Endometrium (tissue), 2 donors: ENCODE measurements at regions not wholly inside any gene's neighbourhood (a gene's known extent, or its start where the extent isn't known, plus 50 kb on each side); places are given as distances from the start of the nearest gene placed in this dataset.
"Not testable (repeated sequence)": the region's sequence is repeated elsewhere in the genome, so short reads cannot be mapped to it uniquely, and the experiment has no call there.

Experiments used
- FAIRE-seq: peaks from 2 replicates; lab custom pipeline; 2012; peaks lifted over from hg19 to GRCh38; lab: Jason Lieb, UNC
- donor health status: control.
- donor health status: control.

DNA sequence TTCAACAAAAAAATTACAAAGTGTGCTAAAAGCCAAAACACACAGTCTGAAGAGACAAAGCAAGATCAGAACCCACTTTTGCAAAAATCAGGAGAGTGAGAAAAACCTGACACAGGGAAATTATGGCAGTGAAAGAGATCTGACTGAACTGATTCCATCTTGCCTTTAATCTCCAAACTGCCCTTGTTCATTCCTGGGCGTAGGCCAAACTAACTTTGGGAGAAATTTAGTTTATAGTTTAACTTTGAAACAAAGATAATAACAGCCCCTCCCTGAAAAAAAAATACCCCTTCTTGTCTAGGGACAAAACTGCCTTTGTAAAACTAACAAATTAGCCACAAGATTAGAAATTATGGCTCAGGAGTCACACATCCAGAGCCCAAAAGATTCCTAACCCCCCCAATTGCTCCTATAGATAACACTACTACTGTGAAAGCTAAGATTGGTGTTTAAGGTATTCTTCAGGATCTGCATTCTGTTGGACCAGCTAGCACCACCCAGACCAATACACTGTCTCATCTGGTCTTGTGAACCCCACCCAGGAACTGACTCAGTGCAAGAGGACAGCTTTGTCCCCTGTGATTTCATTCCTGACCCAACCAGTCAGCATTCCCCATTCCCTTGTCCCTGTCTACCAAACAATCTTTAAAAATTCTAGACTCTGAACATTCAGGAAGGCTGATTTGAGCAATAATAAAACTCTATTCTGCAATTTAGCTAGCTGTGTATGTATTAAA, 226.1 kb upstream of the SH3BP4 start:
- FAIRE-seq: no peak

DNA sequence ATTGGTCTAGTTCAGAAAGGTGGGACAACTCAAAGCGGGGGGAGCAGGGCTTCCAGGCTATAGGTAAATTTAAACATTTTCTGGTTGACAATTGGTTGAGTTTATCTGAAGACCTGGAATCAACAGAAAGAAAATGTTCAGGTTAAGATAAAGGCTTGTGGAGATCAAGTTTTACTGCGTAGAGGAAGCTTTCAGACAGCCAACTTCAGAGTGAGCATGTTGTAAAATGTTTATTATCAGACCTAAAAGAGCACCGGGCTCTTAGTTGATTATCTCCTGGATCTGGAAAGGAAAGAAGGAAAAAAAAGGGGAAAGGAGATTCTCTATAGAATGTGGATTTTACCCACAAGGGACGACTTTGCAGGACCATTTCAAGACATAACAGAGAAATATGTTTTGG, 227.0 kb upstream of the SH3BP4 start:
- FAIRE-seq: no peak

DNA sequence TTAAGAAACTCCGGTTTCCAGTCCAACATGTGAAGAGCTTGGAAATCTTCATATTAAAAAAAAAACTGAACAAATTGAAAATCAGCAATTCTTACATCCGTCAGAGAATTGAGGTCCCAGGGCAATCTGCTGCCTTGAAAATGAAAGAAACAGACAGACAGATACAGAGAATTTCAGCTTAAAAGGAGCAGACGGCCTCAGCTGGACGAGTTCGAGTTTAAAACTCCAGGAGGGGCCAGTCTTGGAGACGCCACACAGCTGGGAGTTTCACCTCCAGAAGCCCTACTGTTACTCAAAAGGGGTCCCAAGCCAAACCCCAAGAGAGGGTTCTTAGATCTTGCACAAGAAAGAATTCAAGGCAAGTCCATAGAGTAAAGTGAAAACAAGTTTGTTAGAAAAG, 226.5 kb upstream of the ARL4C start:
- FAIRE-seq: no peak

DNA sequence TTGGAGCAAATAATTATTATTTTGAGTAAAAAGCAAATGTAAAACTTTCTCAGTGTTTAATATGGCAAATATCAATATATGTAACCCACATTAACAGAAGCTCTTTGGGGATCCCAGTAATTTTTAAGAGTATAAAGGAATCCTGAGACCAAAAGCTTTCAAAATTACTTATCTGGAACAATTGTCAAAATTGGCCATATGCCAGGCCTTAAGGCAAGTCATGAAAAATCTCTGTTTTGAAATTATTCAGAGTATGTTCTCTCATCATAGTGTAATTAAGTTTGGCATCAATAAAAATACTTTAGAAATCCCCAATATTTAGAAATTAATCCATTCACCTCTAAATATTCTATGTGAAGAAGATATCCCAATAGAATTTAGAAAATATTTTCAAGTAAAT, 225.3 kb upstream of the ARL4C start:
- FAIRE-seq: peak; percentile 12

DNA sequence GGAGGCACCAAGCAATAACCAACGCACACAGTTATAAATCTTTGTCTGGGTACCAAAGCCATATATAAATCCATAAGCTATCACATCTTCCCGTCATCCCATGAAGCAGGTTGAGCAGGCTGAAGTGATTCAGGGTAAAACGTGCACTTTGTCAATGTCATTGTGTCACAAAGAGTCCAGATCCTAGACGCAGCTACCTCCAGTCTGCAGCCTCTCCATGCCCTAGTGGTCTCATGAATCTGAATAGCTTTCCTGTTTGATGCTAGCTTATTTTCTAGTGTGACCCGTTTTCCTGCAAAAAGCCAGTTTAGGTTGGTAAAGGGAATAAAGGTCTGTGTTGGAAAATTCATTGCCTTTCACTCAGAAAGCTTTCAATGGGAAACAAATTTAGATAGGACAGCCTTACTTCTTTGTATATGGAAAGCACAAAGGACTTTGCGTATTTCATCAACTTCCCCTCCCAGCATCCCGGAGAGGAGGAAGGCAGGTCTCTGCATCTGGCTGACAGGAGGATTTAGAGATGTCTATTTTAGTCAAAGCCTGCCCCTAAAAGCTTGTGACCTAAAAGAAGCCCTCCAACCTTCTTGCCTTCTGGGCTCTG, 222.3 kb upstream of the ARL4C start:
- FAIRE-seq: no peak

DNA sequence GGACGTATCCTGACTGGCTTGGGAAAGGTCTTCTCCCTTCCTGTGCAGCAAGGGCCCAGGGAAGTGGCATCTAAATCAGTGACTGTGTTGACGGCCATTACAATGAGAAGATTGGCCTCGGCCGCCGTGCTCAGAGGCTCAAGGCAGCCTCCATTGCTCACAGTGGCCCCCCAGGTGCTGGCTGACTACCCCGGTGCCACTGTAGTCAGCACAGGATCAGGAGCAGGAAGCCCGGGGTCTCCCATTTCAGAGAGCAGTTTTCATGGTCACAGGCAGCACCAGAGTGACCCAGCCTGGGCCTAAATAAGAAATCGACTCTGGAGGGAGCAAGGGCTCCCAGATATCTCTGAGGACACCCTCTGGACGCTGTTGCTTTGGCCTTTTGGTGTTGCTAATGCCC, 219.4 kb upstream of the ARL4C start:
- no peak for FAIRE-seq

DNA sequence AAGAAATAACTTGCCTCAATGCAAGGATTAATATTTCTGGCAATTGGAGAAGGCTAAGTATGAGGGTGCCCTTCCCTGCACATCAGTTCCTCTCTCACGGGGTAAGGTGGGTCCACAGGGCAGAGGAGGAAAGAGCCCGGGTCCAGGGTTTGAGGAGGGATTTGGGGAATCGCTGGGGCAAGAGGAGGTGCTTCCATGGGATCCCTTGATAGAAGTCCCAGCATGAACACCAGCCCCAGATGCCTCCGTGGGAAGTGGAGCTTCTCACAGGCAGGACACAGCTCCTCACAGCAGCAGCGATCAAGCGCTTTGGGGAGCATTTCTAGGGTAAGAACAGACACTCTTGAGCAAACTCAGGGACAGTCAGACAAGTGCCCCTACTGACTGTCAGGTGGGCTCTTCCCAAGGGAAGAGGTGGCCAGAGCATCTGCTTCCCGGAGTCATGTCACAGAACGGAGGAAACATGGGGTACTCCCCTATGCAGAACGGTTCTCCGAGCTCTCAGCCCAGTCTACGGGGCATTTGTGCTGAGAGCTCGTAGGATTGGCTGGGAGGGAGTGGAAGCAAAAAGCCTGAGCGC, 218.9 kb upstream of the ARL4C start:
- FAIRE-seq: no peak

DNA sequence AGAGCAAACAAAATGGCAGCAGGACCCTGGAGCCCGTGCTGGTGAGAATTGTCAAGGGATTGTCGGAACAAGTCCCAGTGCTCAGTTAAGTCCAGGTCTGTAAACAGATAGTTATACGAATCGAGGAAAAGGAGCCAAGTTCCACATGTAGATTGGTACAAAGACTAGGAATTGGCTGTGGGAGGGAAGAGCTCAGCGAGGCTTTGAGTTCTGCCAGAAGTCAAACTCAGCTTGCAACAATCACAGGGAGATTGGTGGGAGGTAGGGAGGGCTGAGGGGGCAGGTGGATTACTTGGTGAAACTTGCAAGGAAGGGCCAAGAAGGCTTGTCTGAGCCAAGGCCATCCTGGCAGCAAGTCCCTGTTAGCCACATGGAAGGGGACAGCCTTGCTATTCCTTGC, 217.8 kb upstream of the ARL4C start:
- FAIRE-seq: no peak

DNA sequence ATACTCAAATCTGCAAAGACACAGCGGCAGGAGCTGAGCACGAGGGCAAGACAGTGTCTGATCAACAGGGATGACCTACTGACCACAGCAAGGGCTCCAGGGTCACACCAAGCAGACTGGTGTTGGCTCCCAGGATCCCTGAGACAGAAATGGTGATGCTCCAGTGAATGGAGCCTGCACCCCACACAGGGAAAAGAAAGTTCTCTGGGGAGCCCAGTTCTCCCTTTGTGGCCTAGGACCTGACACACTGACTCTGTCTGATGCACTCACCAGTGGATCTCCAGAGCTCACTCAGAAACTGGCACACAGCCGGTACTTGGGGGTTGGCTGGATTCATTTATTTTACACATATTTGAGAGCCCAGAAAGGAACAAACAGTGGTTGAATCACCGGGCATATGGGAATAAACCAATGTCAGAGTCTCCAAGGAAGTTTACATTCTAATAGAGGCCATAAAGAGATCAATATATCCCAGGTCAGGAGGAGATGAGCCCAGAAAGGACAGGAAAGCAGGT, 215.6 kb upstream of the ARL4C start:
- FAIRE-seq: no peak

DNA sequence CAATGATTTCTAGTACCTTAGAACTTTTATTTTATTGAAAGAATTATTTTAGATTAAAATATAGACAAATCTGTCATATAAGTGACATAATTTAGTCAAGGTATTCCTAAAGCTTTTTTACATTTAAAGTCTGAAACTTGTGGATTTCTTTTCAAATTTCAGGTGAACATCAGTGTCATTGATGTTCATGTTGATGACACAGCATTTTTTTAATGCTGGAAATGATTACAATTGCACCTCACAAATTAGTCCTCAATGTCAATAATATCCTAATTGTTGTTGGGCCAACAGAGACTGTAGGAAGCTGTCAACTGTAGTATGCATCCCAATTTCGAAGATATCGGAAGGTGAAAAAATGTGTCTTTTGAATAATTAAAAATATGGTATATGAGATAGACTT, 214.4 kb upstream of the ARL4C start:
- no peak for FAIRE-seq

DNA sequence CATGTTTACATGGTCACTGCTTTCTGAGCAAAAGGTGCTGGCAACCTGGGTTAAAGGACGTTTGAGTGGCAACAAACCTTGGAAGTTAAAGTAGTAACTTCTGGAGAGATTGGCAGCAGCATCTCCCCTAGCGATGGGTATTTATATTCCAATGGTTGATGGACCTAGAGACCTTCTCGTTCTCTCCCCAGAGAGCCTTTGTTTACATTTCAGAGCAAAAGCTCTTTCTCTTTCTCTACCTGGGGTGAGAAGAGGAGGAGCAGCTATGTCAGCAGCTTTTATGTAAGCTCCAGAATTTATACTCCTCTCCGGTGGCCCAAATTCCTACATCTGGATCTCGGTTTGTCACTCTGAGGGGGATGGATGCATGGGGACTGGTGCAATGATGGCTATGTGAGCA, 213.7 kb upstream of the ARL4C start:
- FAIRE-seq: no peak

DNA sequence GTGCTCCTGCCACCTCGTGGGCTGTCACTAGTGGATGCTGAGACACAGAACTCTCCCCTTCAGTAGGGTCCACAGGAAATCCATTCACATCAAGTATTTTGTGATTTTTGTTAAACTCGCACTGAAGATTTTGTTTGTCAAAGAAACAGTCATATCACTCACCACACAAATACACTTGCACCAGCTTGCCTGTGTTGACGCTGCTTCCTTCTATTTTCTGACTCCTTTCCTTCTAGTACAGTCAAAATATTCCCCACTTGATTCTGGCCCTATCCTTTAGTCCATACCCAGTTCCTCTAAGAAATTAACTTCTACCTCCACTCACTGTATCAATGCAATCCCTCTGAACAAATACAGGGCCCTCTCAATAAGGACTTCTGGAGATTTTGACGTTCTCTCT, 213.2 kb upstream of the ARL4C start:
- no peak for FAIRE-seq

DNA sequence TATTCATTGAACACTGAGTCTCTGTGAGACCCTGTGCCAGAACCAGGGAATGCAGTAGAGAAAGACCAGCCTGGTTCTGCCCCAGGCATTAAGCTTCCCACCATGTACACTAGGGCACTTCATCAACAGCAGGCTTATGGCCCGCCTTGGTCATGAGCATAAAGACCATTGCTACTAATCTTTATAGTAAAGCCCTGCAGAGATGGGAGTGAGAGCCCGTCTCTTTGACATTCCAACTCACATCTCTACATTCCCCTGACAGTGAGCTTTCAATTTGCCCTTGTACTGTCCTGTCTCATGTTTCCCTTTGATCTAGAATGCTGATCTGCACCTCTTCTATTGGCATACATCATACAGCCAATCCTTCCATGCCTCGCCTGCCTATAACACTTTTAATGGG, 211.8 kb upstream of the ARL4C start:
- FAIRE-seq: no peak

DNA sequence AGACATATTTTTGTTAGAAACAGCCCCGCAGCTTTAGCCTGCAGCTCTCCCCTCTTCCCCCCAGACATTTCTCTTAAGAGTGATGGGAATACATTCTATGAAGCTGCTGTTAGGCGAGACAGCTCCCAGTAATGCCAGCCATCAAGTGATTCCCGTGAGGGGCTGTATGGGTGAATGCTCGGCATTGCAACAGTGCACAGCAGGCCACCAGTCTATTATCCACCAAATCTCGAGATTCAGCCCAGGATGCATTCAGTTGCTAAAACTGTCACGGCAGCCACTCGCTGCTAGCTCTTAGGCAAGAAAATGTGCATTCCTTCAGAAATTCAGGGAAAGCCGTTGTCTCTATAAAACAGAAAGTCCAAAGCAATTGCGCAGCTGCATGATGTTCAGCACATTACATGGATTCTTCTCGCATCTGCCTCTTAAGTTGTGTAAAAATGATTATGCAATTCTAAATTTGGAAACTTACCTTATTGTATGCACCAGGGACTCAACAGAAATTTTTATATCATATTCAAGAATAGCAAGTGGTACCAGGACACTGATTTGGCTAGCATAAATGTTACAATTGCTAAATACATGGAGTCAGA, 211.3 kb upstream of the ARL4C start:
- FAIRE-seq: no peak

DNA sequence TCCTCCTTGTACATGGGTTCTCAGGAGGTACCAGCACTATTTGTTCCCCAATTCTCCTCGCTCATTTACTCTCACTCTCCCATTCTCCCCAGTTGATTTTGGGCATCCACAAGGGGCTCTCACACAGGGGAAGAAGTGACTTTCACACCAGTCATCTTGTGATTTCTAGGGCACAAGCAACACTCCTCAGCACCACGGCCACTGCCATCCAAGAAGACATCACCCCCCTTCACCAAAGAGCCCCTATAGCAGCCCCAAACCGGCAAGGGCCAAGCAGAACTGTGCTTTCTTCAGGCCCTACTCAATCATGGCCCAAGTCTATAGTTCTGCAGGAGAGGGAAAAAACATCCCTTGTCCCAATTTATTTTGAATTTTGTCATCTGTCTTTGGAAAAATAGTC, 209.2 kb upstream of the ARL4C start:
- FAIRE-seq: no peak

DNA sequence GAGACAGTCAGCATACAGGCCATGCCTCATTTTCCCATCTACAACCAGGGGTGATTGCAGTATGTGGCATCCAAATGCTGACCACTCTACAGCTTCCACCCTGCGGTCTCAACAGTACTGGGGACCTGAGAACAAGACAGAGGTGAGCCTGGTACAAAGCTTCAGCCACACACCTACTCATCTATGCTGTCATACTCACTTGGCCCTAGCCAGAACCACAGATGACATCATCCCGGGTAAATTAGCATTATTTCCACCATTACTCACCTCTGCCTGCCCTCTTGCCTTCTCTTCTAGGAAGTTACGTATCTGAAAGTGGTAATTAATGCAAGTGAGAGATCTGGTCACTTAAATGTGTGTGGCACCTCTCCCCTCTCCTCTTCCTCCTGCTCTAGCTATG, 208.2 kb upstream of the ARL4C start:
- FAIRE-seq: no peak

DNA sequence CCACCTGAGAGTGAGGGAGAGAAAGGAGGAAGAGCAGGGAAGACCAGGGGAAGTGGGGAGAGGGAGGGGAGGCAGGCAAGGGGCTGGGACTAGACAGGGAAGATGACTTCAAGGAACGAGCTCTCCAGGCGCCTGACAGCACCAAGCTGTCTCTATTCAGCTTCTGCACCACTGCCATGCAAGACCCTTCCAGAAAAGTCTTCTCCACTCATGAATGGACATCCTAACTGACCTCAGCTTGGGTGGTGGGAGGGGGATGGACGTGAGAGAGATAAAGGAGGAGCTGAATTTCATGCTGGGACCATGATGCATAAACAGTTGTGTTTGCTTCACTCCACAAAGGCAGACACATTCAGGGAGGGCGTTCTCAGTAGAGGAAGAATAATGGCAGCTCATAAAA, 206.4 kb upstream of the ARL4C start:
- FAIRE-seq: no peak

DNA sequence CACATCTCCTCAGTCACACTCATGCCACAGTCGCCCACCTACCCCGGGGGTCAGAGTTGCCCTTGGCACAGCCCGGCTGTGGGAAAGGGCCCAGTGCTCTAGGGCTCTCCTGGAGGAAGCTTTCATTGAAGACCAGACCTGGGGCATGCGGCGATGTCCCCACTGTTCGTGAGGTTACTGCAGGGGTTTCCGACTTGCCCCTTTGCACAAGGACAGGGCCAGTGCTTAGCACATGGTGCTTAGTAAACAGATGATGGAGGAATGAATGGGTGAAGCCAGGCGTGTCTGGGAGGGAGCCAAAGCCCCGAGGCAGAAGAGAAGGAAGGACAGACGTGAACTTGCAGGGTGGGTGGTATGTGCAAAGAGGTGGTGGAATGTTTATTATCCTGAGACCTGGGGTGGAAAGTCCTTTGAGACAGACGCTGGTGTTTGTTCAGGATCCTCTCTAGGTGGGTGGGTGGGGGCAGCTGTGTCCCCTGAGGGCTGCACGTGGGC, 205.9 kb upstream of the ARL4C start:
- FAIRE-seq: no peak

DNA sequence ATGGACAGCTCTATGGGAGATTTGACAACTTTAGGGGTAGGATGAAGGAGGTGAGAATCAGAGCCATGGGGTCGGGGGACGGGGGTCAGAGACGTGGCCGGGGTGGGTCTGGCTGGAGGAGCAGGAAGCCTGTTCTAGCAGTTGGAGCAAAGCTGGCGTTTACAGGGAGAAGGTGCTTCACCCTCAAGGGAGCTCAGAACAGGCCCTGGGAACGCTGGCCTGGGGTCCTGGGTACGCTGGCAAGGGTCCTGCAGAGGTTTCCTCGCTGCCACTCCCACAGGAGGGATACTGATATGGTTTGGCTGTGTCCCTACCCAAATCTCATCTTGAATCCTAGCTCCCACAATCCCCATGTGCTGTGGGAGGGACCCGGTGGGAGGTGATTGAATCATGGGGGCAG, 205.0 kb upstream of the ARL4C start:
- no peak for FAIRE-seq

DNA sequence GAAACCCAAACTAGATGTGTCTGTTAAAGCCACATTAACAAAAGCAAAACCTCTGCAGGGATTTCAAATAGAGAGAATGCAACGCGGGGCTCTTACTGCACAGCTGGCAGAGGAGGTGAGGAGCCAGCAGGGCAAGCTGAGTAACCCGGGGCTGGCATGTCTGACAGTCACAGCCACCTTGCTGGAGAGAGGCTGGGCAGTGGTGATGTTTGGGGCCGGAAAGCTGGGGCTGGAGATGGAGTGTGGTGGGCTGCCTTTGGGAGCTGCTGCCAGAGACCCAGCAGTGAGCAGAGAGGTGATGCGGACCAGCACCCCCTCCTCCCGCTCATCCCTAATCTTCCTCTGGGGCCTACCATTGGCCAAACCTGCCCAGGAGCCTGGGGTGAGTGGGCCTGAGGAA, 204.5 kb upstream of the ARL4C start:
- FAIRE-seq: no peak

DNA sequence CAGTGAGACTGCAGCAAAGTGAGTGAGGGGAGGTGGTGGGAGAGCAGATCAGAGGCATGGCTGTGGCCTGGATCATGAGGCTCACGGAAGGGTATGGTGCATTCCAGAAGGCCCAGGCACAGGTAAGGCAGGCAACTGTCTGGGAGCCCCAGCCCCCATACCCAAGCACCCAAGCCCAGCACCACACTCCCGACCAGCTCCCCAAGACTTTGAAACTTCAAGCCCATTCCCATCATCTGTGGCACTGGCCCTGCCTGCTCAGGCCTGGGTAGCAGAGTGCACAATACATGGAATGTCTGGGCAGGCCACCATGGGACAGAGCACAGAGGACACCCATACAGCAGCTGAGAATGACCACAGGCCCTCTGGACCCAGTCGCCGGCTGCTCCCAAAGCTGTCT, 202.6 kb upstream of the ARL4C start:
- no peak for FAIRE-seq

DNA sequence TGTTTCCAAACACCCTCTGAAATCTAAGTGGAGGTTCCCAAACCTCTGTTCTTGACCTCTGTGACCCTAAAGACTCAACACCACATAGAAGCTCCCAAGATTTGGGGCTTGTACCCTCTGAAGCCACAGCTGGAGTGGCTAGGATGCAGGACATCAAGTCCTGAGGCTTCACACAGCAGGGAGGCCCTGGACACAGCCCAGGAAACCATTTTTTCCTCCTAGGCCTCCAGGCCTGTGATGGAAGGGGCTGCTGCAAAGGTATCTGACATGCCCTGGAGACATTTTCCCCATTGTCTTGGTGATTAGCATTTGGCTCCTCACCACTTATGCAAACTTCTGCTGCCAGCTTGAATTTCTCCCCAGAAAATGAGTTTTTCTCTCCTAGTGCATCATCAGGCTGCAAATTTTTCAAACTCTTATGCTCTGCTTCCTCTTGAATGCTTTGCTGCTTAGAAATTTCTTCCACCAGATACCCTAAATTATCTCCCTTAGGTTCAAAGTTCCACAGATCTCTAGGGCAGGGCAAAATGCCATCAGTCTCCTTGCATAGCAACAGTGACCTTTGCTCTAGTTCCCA, 200.5 kb upstream of the ARL4C start:
- not testable (repeated sequence) for FAIRE-seq

DNA sequence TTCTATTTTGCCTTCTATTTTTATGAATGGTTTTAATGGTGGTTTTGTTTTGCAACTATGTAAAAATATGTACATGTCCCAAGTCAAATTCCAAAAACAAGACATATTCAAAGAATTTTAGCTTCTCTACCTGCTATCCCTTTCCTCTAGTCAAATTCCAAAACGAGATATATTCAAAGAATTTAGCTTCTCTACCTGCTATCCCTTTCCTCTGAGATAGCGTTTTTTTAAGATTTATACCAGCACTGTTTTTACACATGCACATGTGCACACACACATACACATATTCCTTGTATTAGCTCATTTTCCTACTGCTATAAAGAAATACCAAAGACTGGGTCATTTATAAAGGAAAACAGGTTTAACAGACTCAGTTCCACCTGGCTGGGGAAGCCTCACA, 199.1 kb upstream of the ARL4C start:
- no peak for FAIRE-seq
